ENCODE measurements at regions not wholly inside any gene's neighbourhood (a gene's known extent, or its start where the extent isn't known, plus 50 kb on each side); places are given as distances from the start of the nearest gene placed in this dataset.

- TF ChIP-seq POLR2A (IDR thresholded peaks at IDR 0.05) (no peak), CTCF (IDR thresholded peaks at IDR 0.05) (peak in 1 of 4 experiments; percentile 46), POLR2AphosphoS5 (IDR thresholded peaks at IDR 0.05) (no peak), EP300 (IDR thresholded peaks at IDR 0.05) (no peak)
Measured at GRCh38 chr9:90219548-90220118, 423.0 kb downstream of the DIRAS2 start.

Data from gastroesophageal sphincter (tissue), 3 donors.